Body of pancreas (tissue), 4 donors: ENCODE measurements at regions not wholly inside any gene's neighbourhood (a gene's known extent, or its start where the extent isn't known, plus 50 kb on each side); places are given as distances from the start of the nearest gene placed in this dataset.

Experiments used
- ATAC-seq: fragments of 150-250 bp; one replicate; pipeline ENCODE4 v1.9.1; 2016
- DNase-seq, 4 donors: peaks; one replicate each; pipeline ENCODE4 v3.0.0-alpha.2; 2019
- H3K27ac ChIP-seq, 4 donors: fragments of 200-600 bp; sonication (generic); 1 replicate in 3 of 4; 2 replicates in 1 of 4; pipeline versions ENCODE4 v1.5.1 to v1.6.1; 2016 to 2019; ENCODE audit warnings: mild to moderate bottlenecking in 1 of 4, mixed read lengths in 1 of 4, moderate library complexity in 1 of 4
- H3K27me3 ChIP-seq, 2 donors: fragments of 200-600 bp; sonication (generic); one replicate each; pipeline ENCODE4 v1.6.0; 2016; ENCODE audit warnings: mild to moderate bottlenecking in 1 of 2
- H3K36me3 ChIP-seq, 2 donors: fragments of 200-600 bp; sonication (generic); replicated peaks in 1 of 2; 2 replicates each; pipeline ENCODE4 v1.5.1; 2016; ENCODE audit warnings: low read depth in 2 of 2; ENCODE audit not compliant: insufficient read depth in 1 of 2
- H3K4me1 ChIP-seq: fragments of 200-600 bp; sonication (generic); one replicate; pipeline ENCODE4 v1.6.0; 2016
- H3K4me3 ChIP-seq, 2 donors: fragments of 200-600 bp; sonication (generic); 1 replicate in 1 of 2; 2 replicates in 1 of 2; pipeline ENCODE4 v1.5.1; 2016 to 2019
- H3K9me3 ChIP-seq, 3 donors: fragments of 200-600 bp; sonication (generic); 1 replicate in 2 of 3; 2 replicates in 1 of 3; pipeline ENCODE4 v1.5.1; 2016
- POLR2A ChIP-seq, 3 donors: fragments of 450-650 bp; IDR thresholded peaks; one replicate each; pipeline ENCODE4 v1.6.1; 2016; ENCODE audit warnings: antibody characterized with exemption in 3 of 3, mild to moderate bottlenecking in 2 of 3
- WGBS, 2 donors: methylation state at CpG; one replicate each; pipeline ENCODE4 v1.1.5; 2017; 5-methylcytosine and 5-hydroxymethylcytosine counted together
- intact Hi-C: fragments of 100-400 bp; cut with DNase I; formaldehyde crosslinking; loops from one replicate; pipeline ENCODE4 v1.15.1; 2023
- TF ChIP-seq, protein P1 (sequence below), 7 experiments: fragments of 450-650 bp in 4 of 7; fragments of 200-600 bp in 3 of 7; sonication (generic) in 3 of 7; IDR thresholded peaks; one replicate each; pipeline ENCODE4 v1.5.1; 2016 to 2019; ENCODE audit warnings: antibody characterized with exemption in 7 of 7

DNA sequence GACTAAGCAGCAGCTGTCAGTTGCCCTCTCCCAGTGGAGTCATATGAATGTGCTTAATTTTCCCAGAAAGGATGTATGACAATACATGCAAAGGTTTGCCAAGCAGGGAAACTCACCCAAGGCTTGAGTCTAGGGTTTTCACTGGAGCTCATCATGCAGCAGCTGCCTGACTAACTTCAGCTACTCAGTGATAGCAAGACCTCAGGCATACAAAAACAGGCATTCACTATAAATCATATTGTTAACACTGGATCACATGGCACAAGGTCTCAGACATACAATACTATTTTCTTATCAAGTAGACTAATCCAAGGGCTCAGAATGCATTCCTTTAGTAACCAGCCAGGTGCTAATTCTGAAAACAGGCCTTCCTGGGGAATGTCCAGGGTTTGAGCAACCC lies 85.0 kb upstream of the STAC start:
- Histone ChIP-seq H3K27ac (no peak overlapping the region), H3K27me3 (no peaks in the 10 kb centered on the region), H3K36me3 (no peaks in the 10 kb centered on the region), H3K9me3 (no peaks in the 10 kb centered on the region), H3K4me3 (no peak overlapping the region), H3K4me1 (no peaks in the 10 kb centered on the region)
- TF ChIP-seq POLR2A (IDR thresholded peaks at IDR 0.05), result no peak
- TF ChIP-seq, protein P1, sequence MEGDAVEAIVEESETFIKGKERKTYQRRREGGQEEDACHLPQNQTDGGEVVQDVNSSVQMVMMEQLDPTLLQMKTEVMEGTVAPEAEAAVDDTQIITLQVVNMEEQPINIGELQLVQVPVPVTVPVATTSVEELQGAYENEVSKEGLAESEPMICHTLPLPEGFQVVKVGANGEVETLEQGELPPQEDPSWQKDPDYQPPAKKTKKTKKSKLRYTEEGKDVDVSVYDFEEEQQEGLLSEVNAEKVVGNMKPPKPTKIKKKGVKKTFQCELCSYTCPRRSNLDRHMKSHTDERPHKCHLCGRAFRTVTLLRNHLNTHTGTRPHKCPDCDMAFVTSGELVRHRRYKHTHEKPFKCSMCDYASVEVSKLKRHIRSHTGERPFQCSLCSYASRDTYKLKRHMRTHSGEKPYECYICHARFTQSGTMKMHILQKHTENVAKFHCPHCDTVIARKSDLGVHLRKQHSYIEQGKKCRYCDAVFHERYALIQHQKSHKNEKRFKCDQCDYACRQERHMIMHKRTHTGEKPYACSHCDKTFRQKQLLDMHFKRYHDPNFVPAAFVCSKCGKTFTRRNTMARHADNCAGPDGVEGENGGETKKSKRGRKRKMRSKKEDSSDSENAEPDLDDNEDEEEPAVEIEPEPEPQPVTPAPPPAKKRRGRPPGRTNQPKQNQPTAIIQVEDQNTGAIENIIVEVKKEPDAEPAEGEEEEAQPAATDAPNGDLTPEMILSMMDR (IDR thresholded peaks at IDR 0.05), result no peak
- ATAC-seq, result no peak
- DNase-seq, result no peak
- intact Hi-C loops, result no loop called here

DNA sequence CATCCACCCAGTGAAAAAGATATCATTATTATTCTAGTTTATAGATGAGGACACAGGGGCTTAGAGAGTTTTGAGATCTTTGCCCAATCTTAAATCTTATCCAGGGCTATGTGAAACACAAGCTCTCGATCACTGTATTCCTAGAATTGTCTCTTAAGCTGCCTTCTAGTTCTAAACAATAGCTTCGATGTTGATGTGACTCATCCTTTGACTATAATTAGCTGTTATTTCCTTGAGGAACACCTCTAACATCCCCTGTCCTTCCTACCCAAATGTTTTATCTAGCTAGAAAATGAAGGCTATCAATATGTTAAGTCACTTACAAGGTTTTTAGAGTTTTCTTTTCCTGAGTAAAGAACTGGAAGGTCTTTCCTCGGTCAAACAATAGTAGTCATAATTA lies 83.1 kb upstream of the STAC start:
- 68 to 80% methylated on average over 3 of the region's 3 CpGs for WGBS, 2 donors
- H3K4me3 ChIP-seq, result no peak overlapping the region
- DNase-seq (no peak), ATAC-seq (no peak)
- intact Hi-C loops, result no loop called here
- H3K27me3 ChIP-seq, result no peaks in the 10 kb centered on the region
- no peak overlapping the region for H3K27ac ChIP-seq
- H3K36me3 ChIP-seq, result no peaks in the 10 kb centered on the region
- H3K9me3 ChIP-seq, result no peaks in the 10 kb centered on the region
- TF ChIP-seq, protein P1 (IDR thresholded peaks at IDR 0.05), result no peak
- no peak for TF ChIP-seq POLR2A (IDR thresholded peaks at IDR 0.05)
- H3K4me1 ChIP-seq, result no peaks in the 10 kb centered on the region

DNA sequence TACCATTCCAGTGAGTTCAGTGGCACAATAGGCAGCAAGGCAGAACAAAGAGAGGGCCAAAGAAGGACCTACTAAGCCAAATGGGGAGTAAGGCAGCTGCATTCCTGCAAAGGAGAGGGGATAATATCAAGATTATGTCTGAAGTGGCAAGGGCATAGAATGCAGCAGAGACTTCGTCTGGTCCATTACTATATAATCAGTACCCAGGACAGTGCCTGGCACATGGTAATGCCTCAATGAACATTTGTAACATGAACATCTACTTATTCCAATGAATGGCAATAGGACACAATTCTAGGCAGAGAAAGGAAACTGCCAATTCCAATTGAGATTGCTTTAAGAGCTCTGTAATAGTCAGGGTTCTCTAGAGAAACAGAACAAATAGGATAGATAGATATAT lies 82.1 kb upstream of the STAC start:
- intact Hi-C loops, result no loop called here
- no peak for TF ChIP-seq POLR2A (IDR thresholded peaks at IDR 0.05)
- TF ChIP-seq, protein P1 (IDR thresholded peaks at IDR 0.05), result no peak
- H3K9me3 ChIP-seq, result no peaks in the 10 kb centered on the region
- no peak for ATAC-seq
- 46 to 47% methylated on average over 1 of the region's 1 CpG for WGBS, 2 donors
- H3K36me3 ChIP-seq, result no peaks in the 10 kb centered on the region
- DNase-seq, result no peak
- no peaks in the 10 kb centered on the region for H3K27me3 ChIP-seq
- H3K4me1 ChIP-seq, result no peaks in the 10 kb centered on the region
- H3K27ac ChIP-seq, result no peak overlapping the region
- no peak overlapping the region for H3K4me3 ChIP-seq

DNA sequence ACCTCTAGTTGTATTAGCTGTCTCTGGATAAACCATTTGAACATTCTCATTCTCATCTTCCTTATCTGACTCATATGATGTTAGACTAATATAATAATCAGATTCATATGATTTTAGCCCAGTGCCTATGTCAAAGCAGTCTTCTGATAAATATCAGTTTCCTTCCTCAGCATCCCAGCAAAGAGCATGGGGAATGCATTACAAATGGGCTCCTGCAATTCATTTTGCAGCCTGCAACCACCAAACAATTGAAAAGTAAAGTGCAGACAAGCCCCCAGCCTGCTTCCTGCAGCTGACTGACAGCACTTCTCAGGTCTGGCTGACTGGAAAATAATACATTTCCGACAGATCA lies 78.2 kb upstream of the STAC start:
- Histone ChIP-seq H3K36me3 (no peaks in the 10 kb centered on the region), H3K4me1 (no peaks in the 10 kb centered on the region), H3K9me3 (no peaks in the 10 kb centered on the region), H3K27me3 (no peaks in the 10 kb centered on the region), H3K27ac (no peak overlapping the region), H3K4me3 (no peak overlapping the region)
- intact Hi-C loops, result no loop called here
- no peak for DNase-seq
- ATAC-seq, result no peak
- TF ChIP-seq POLR2A (IDR thresholded peaks at IDR 0.05), result no peak
- TF ChIP-seq, protein P1 (IDR thresholded peaks at IDR 0.05), result no peak
- 43 to 47% methylated on average over 1 of the region's 1 CpG for WGBS, 2 donors

DNA sequence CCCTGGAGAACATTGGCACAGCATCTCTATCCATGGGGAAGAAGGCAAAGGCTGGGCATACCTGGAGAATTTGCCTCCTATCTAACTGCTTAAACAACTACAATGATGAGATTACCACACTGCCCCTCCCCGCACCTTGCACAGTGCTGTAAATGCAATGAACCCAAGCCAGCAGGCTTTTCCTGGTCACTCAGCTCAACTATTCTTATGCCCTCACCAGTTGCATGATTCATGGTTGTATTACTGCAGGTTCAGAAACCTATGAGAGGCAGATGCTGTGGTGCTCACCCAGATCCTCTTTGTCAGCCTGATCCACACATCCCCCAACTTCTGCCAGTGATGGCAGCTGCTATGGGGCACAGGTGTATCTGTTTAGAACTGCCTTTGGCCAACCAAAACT lies 77.7 kb upstream of the STAC start:
- TF ChIP-seq, protein P1 (IDR thresholded peaks at IDR 0.05), result no peak
- intact Hi-C loops, result no loop called here
- 76 to 91% methylated on average over 1 of the region's 1 CpG for WGBS, 2 donors
- no peaks in the 10 kb centered on the region for H3K4me1 ChIP-seq
- no peaks in the 10 kb centered on the region for H3K9me3 ChIP-seq
- DNase-seq, result no peak
- no peaks in the 10 kb centered on the region for H3K36me3 ChIP-seq
- no peak for ATAC-seq
- no peak overlapping the region for H3K27ac ChIP-seq
- no peaks in the 10 kb centered on the region for H3K27me3 ChIP-seq
- no peak overlapping the region for H3K4me3 ChIP-seq
